ENCODE measurements at regions not wholly inside any gene's neighbourhood (a gene's known extent, or its start where the extent isn't known, plus 50 kb on each side); places are given as distances from the start of the nearest gene placed in this dataset.

DNA sequence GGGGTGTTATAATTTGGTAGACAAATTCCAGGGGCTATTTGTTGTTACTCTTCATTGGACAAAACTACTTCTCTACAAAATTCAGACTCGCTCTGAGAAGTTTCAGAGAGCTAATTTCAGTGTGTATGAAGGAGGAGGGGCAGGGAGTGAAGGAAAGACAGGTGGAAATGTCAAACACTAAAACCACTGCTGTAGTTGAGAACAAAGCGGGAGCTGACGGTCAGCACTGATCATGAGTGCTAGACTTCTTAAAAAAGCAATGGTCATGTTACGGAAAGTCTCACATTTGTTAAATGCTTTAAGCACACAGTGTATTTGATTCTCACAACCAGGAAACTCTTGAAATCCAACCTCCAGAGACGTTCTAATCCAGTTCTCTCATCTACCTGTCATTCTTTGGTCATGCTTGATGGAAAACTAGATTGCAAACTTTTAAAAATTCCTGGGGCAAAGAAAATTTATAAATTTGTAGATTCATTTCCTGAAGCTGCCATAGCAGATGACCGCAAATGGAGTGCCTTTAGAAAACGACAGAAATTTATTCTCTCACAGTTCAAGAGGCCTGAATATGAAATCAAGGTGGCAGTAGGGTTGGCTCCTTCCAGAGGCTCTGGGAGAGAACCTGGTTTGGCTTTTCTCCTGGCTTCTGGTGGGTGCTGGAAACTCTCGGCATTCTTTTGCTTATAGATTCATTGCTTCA, 100.7 kb upstream of the CARMIL1 start:
- no peak for TF ChIP-seq SUZ12 (IDR thresholded peaks at IDR 0.05; ENCODE audit: extremely low read depth, insufficient read depth, insufficient read length)
- no peak for TF ChIP-seq YY1 (IDR thresholded peaks at IDR 0.05; ENCODE audit: insufficient read depth, insufficient read length)
